GM23338 (cell line): ENCODE measurements at regions not wholly inside any gene's neighbourhood (a gene's known extent, or its start where the extent isn't known, plus 50 kb on each side); places are given as distances from the start of the nearest gene placed in this dataset.

Experiments
- CTCF ChIP-seq, 2 experiments: fragments of 200-600 bp in 1 of 2; sonication (generic) in 1 of 2; conservative IDR thresholded peaks; 2 replicates each; pipeline versions ENCODE4 v1.5.1 to v1.6.1; 2016 to 2017; ENCODE audit warnings: antibody characterized with exemption in 2 of 2, low read depth in 2 of 2, mild to moderate bottlenecking in 2 of 2, moderate library complexity in 1 of 2
- ETS1 ChIP-seq: IDR thresholded peaks from 2 replicates; pipeline ENCODE4 v1.6.1; 2016; ENCODE audit warnings: antibody characterized with exemption
- EZH2 ChIP-seq: fragments of 200-600 bp; sonication (generic); IDR thresholded peaks from one replicate; pipeline ENCODE4 v1.8.0; 2017; ENCODE audit warnings: antibody characterized with exemption, mild to moderate bottlenecking, low read depth; ENCODE audit not compliant: unreplicated experiment
- EZH2phosphoT487 ChIP-seq: fragments of 200-600 bp; sonication (generic); IDR thresholded peaks from one replicate; pipeline ENCODE4 v1.8.1; 2018; ENCODE audit warnings: antibody characterized with exemption; ENCODE audit not compliant: unreplicated experiment
- JUNB ChIP-seq: IDR thresholded peaks from one replicate; pipeline ENCODE4 v1.6.1; 2016; ENCODE audit warnings: antibody characterized with exemption; ENCODE audit not compliant: unreplicated experiment
- POLR2AphosphoS5 ChIP-seq: IDR thresholded peaks from 2 replicates; pipeline ENCODE4 v1.6.1; 2016; ENCODE audit warnings: antibody characterized with exemption, low read depth
- REST ChIP-seq: IDR thresholded peaks from one replicate; pipeline ENCODE4 v1.6.1; 2018; ENCODE audit warnings: antibody characterized with exemption; ENCODE audit not compliant: unreplicated experiment
- STAT1 ChIP-seq: IDR thresholded peaks from one replicate; pipeline ENCODE4 v1.6.1; 2016; ENCODE audit warnings: antibody characterized with exemption; ENCODE audit not compliant: unreplicated experiment
- ZNF331 ChIP-seq: fragments of 250-450 bp; sonication (Bioruptor Pico); IDR thresholded peaks from 2 replicates; pipeline ENCODE4 v1.5.0; 2020; ENCODE audit warnings: low read depth, mild to moderate bottlenecking, moderate library complexity

- TF ChIP-seq CTCF (conservative IDR thresholded peaks at IDR 0.05; ENCODE audit: low read depth in 2 of 2) (no peak), STAT1 (no peak), JUNB (no peak), POLR2AphosphoS5 (no peak), EZH2phosphoT487 (no peak), REST (no peak), EZH2 (no peak), ZNF331 (CRISPR knock-in tag) (no peak), ETS1 (no peak)
These were observed 271.6 kb upstream of the CLEC14A start for GRCh38 chr14:38527502-38527878.
